CD14-positive monocyte (primary cell): ENCODE measurements at regions not wholly inside any gene's neighbourhood (a gene's known extent, or its start where the extent isn't known, plus 50 kb on each side); places are given as distances from the start of the nearest gene placed in this dataset.

Experiments
- DNase-seq, 3 donors: peaks; one replicate each; pipeline ENCODE4 v3.0.0-alpha.2; 2011 to 2022
- H2AFZ ChIP-seq: 2 replicates; pipeline ENCODE4 v1.6.0; 2012; ENCODE audit warnings: mild to moderate bottlenecking, low read depth, low read length, inconsistent platforms; ENCODE audit not compliant: insufficient read depth, poor library complexity, severe bottlenecking
- H3K27ac ChIP-seq, 2 donors: 1 replicate in 1 of 2; 2 replicates in 1 of 2; pipeline ENCODE4 v1.5.1; 2012 to 2013; ENCODE audit warnings: low read length in 2 of 2, control low read depth in 1 of 2, inconsistent platforms in 1 of 2, low read depth in 1 of 2, mild to moderate bottlenecking in 1 of 2
- H3K27me3 ChIP-seq, 2 donors: one replicate each; pipeline versions ENCODE4 v1.6.0 to v1.6.1; 2011 to 2013; ENCODE audit warnings: low read length in 2 of 2; ENCODE audit not compliant: control insufficient read depth in 2 of 2, insufficient read depth in 2 of 2
- H3K36me3 ChIP-seq, 2 donors: replicated peaks in 1 of 2; 1 replicate in 1 of 2; 2 replicates in 1 of 2; pipeline versions ENCODE4 v1.5.1 to v1.6.1; 2012 to 2013; ENCODE audit warnings: low read length in 2 of 2, control low read depth in 1 of 2, inconsistent platforms in 1 of 2, mild to moderate bottlenecking in 1 of 2; ENCODE audit not compliant: insufficient read depth in 2 of 2, control insufficient read depth in 1 of 2
- H3K4me1 ChIP-seq, 2 donors: 1 replicate in 1 of 2; 2 replicates in 1 of 2; pipeline versions ENCODE4 v1.5.1 to v1.6.1; 2012 to 2013; ENCODE audit warnings: low read length in 2 of 2, control low read depth in 1 of 2, inconsistent platforms in 1 of 2, mild to moderate bottlenecking in 1 of 2, moderate library complexity in 1 of 2; ENCODE audit not compliant: insufficient read depth in 2 of 2, control insufficient read depth in 1 of 2
- H3K4me2 ChIP-seq: replicated peaks from 2 replicates; pipeline ENCODE3; 2012; ENCODE audit warnings: low read length, moderate library complexity, mild to moderate bottlenecking; ENCODE audit not compliant: poor library complexity, severe bottlenecking; ENCODE audit errors: extremely low read depth
- H3K4me3 ChIP-seq, 3 experiments: fragments of 200-600 bp in 1 of 3; sonication (generic) in 1 of 3; replicated peaks in 1 of 3; 1 replicate in 2 of 3; 2 replicates in 1 of 3; pipeline ENCODE4 v1.5.1; 2011 to 2013; ENCODE audit warnings: low read length in 3 of 3, mild to moderate bottlenecking in 3 of 3, control low read depth in 2 of 3, low read depth in 2 of 3, inconsistent platforms in 1 of 3, moderate library complexity in 1 of 3
- H3K79me2 ChIP-seq: 2 replicates; pipeline ENCODE4 v1.6.0; 2012; ENCODE audit warnings: mild to moderate bottlenecking, control low read depth, inconsistent platforms, low read length, moderate library complexity; ENCODE audit not compliant: insufficient read depth
- H3K9ac ChIP-seq: 2 replicates; pipeline ENCODE4 v1.6.0; 2017; ENCODE audit warnings: low read length, mild to moderate bottlenecking; ENCODE audit not compliant: insufficient read depth, poor library complexity, severe bottlenecking
- H3K9me3 ChIP-seq, 2 donors: replicated peaks in 1 of 2; 1 replicate in 1 of 2; 2 replicates in 1 of 2; pipeline versions ENCODE4 v1.5.1 to v1.6.1; 2012 to 2013; ENCODE audit warnings: low read length in 2 of 2, control low read depth in 1 of 2; ENCODE audit not compliant: control insufficient read depth in 1 of 2, insufficient read depth in 1 of 2
- H4K20me1 ChIP-seq: 2 replicates; pipeline ENCODE4 v1.6.0; 2012; ENCODE audit warnings: mild to moderate bottlenecking, low read length, control low read depth, moderate library complexity; ENCODE audit not compliant: insufficient read depth
- H3K27ac Mint-ChIP-seq, 7 donors: one replicate each; pipeline ENCODE4 v1.8.0; 2020; ENCODE audit warnings: mild to moderate bottlenecking in 7 of 7, mixed read lengths in 7 of 7, moderate library complexity in 6 of 7, inconsistent platforms in 2 of 7
- H3K27me3 Mint-ChIP-seq, 3 donors: one replicate each; pipeline ENCODE4 v1.8.0; 2021 to 2022; ENCODE audit warnings: low read depth in 3 of 3, mild to moderate bottlenecking in 3 of 3, mixed read lengths in 3 of 3, moderate library complexity in 3 of 3, inconsistent platforms in 1 of 3
- H3K36me3 Mint-ChIP-seq, 2 donors: one replicate each; pipeline ENCODE4 v1.8.0; 2020; ENCODE audit warnings: mixed read lengths in 2 of 2, inconsistent platforms in 1 of 2, mild to moderate bottlenecking in 1 of 2
- H3K4me1 Mint-ChIP-seq: one replicate; pipeline ENCODE4 v1.8.0; 2020; ENCODE audit warnings: mild to moderate bottlenecking, mixed read lengths
- H3K4me3 Mint-ChIP-seq, 2 donors: one replicate each; pipeline ENCODE4 v1.8.0; 2020; ENCODE audit warnings: mild to moderate bottlenecking in 2 of 2, mixed read lengths in 2 of 2, moderate library complexity in 1 of 2
- H3K9me3 Mint-ChIP-seq, 7 donors: one replicate each; pipeline ENCODE4 v1.8.0; 2020 to 2022; ENCODE audit warnings: mixed read lengths in 7 of 7, mild to moderate bottlenecking in 6 of 7, moderate library complexity in 6 of 7, inconsistent platforms in 2 of 7
- WGBS: methylation state at CpG from one replicate; pipeline ENCODE4 v1.1.5; 2013; ENCODE audit warnings: missing lambda C conversion rate; ENCODE audit not compliant: insufficient coverage; 5-methylcytosine and 5-hydroxymethylcytosine counted together
- intact Hi-C, 2 donors: fragments of 100-400 bp; cut with micrococcal nuclease; formaldehyde crosslinking; loops; one replicate each; pipeline versions ENCODE4 v1.15.0 to v1.15.1; 2023
- TF ChIP-seq, protein P1 (sequence below): fragments of 200-600 bp; IDR thresholded peaks from one replicate; pipeline ENCODE4 v1.8.0; 2022; ENCODE audit warnings: antibody characterized with exemption, mild to moderate bottlenecking

- no peaks in the 10 kb centered on the region for H3K79me2 ChIP-seq
- H3K36me3 ChIP-seq = no peaks in the 10 kb centered on the region
- H3K27ac Mint-ChIP-seq = no peak overlapping the region
- TF ChIP-seq, protein P1, sequence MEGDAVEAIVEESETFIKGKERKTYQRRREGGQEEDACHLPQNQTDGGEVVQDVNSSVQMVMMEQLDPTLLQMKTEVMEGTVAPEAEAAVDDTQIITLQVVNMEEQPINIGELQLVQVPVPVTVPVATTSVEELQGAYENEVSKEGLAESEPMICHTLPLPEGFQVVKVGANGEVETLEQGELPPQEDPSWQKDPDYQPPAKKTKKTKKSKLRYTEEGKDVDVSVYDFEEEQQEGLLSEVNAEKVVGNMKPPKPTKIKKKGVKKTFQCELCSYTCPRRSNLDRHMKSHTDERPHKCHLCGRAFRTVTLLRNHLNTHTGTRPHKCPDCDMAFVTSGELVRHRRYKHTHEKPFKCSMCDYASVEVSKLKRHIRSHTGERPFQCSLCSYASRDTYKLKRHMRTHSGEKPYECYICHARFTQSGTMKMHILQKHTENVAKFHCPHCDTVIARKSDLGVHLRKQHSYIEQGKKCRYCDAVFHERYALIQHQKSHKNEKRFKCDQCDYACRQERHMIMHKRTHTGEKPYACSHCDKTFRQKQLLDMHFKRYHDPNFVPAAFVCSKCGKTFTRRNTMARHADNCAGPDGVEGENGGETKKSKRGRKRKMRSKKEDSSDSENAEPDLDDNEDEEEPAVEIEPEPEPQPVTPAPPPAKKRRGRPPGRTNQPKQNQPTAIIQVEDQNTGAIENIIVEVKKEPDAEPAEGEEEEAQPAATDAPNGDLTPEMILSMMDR = no peak
- WGBS = 100% methylated on average over 1 of the region's 1 CpG
- H3K4me3 Mint-ChIP-seq = no peak overlapping the region
- no peaks in the 10 kb centered on the region for H3K27me3 ChIP-seq
- intact Hi-C loops = no loop called here
- H4K20me1 ChIP-seq = no peaks in the 10 kb centered on the region
- H3K4me1 Mint-ChIP-seq = peaks cover 3% of the 10 kb centered on the region
- H3K4me2 ChIP-seq = no peak overlapping the region
- peaks cover 0 to under 1% (median 0%) of the 10 kb centered on the region in 3 donors for H3K27me3 Mint-ChIP-seq
- no peak overlapping the region for H3K9ac ChIP-seq
- no peaks in the 10 kb centered on the region for H3K36me3 Mint-ChIP-seq
- H3K9me3 ChIP-seq = no peaks in the 10 kb centered on the region
- no peaks in the 10 kb centered on the region for H3K4me1 ChIP-seq
- no peak overlapping the region for H2AFZ ChIP-seq
- no peaks in the 10 kb centered on the region for H3K9me3 Mint-ChIP-seq
- H3K4me3 ChIP-seq = no peak overlapping the region
- no peak for DNase-seq
- H3K27ac ChIP-seq = no peak overlapping the region
Observed at GRCh38 chr10:60597513-60597912, 180.8 kb upstream of the CDK1 start.

DNA sequence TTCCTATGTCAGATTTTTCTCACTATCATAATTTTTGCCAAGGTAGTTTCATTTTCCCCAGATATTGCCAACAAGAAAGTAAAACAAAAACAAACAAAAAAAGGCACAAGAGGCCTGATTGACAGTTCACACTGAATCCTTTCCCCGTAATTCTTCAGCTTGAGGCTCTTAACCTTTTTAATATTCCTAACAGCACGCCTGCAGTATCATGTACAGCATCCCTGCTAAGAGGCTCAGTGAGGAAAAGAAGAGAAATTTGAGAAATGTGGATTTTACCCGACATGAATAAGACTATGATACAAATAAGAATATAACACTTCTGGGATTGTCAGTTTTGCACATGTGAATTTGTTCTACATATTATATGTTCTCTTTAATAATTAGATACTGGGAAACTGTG, 182.4 kb upstream of the CDK1 start:
- Mint-ChIP-seq H3K4me3 (no peak overlapping the region), H3K36me3 (no peaks in the 10 kb centered on the region), H3K27ac (no peak overlapping the region), H3K9me3 (peaks cover 0 to 2% (median 0%) of the 10 kb centered on the region in 7 donors), H3K4me1 (peaks cover 3% of the 10 kb centered on the region), H3K27me3 (peaks cover 0 to 3% (median 0%) of the 10 kb centered on the region in 3 donors)
- no peak overlapping the region for H3K4me2 ChIP-seq
- H3K9ac ChIP-seq = no peak overlapping the region
- no CpG with 5 or more reads among the region's 3 CpGs for WGBS
- H2AFZ ChIP-seq = no peak overlapping the region
- H3K4me1 ChIP-seq = no peaks in the 10 kb centered on the region
- TF ChIP-seq, protein P1 = no peak
- DNase-seq = no peak
- H3K27ac ChIP-seq = no peak overlapping the region
- no peak overlapping the region for H3K4me3 ChIP-seq
- no peaks in the 10 kb centered on the region for H3K36me3 ChIP-seq
- H3K9me3 ChIP-seq = no peaks in the 10 kb centered on the region
- H4K20me1 ChIP-seq = no peaks in the 10 kb centered on the region
- H3K79me2 ChIP-seq = no peaks in the 10 kb centered on the region
- no peaks in the 10 kb centered on the region for H3K27me3 ChIP-seq
- intact Hi-C loops = no loop called here
